ENCODE measurements at regions not wholly inside any gene's neighbourhood (a gene's known extent, or its start where the extent isn't known, plus 50 kb on each side); places are given as distances from the start of the nearest gene placed in this dataset.

DNA sequence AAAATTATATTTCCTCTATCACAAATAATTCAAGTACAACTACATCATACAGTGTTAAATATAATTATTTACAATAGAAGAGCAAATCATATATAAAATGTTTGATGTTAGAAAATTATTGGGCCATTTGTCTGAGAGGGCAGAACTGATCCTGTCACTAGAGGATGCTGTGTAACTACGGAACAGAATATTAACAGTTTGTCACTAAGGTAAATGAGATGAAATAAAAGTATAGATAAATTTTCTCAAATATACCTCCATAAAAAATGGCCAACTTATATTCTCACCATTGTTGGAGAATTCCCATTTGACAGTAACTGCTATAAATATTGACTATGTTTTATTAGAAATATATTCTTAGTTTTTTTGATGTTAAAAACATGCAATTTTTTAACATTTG, 1067.4 kb upstream of the DDX18 start:
- ChIA-PET POLR2A (no interaction called here), CTCF (no interaction called here)
- Histone ChIP-seq H3K27ac (ENCODE audit: low read depth, low read length) (no peak overlapping the region), H3K4me3 (ENCODE audit: low read depth, low read length) (no peak overlapping the region), H3K9me3 (ENCODE audit: control insufficient read depth, insufficient read depth, low read length) (no peaks in the 10 kb centered on the region), H3K27me3 (ENCODE audit: control insufficient read depth, insufficient read depth, low read length) (no peaks in the 10 kb centered on the region)
- TF ChIP-seq, protein P1, sequence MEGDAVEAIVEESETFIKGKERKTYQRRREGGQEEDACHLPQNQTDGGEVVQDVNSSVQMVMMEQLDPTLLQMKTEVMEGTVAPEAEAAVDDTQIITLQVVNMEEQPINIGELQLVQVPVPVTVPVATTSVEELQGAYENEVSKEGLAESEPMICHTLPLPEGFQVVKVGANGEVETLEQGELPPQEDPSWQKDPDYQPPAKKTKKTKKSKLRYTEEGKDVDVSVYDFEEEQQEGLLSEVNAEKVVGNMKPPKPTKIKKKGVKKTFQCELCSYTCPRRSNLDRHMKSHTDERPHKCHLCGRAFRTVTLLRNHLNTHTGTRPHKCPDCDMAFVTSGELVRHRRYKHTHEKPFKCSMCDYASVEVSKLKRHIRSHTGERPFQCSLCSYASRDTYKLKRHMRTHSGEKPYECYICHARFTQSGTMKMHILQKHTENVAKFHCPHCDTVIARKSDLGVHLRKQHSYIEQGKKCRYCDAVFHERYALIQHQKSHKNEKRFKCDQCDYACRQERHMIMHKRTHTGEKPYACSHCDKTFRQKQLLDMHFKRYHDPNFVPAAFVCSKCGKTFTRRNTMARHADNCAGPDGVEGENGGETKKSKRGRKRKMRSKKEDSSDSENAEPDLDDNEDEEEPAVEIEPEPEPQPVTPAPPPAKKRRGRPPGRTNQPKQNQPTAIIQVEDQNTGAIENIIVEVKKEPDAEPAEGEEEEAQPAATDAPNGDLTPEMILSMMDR (IDR thresholded peaks at IDR 0.05; ENCODE audit: low read depth, low read length) = no peak
- no peak for DNase-seq (ENCODE audit: low read depth, low spot score)

DNA sequence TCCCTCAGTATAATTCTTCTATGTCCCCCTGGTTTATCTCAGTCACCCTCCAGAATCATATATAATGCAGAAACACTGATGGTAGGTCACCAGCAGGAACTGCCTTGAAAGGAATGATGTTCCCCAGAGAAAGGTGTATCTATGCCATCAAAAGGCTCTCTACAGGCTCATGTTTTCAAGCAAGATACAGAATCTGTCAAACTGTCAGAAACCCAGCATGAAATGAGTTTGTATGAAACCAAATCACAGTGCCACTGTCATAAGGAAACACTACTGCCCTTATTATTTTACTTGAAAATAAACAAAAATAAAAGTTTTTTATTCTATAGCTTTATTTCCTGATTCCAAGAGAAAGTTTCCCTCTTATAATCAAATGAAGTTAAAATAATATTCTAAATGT, 1064.5 kb upstream of the DDX18 start:
- peaks cover 7% of the 10 kb centered on the region for H3K9me3 ChIP-seq (ENCODE audit: control insufficient read depth, insufficient read depth, low read length)
- H3K27ac ChIP-seq (ENCODE audit: low read depth, low read length) = no peak overlapping the region
- DNase-seq (ENCODE audit: low read depth, low spot score) = no peak
- TF ChIP-seq, protein P1 (IDR thresholded peaks at IDR 0.05; ENCODE audit: low read depth, low read length) = no peak
- ChIA-PET POLR2A (no interaction called here), CTCF (no interaction called here)
- no peaks in the 10 kb centered on the region for H3K27me3 ChIP-seq (ENCODE audit: control insufficient read depth, insufficient read depth, low read length)
- no peak overlapping the region for H3K4me3 ChIP-seq (ENCODE audit: low read depth, low read length)

DNA sequence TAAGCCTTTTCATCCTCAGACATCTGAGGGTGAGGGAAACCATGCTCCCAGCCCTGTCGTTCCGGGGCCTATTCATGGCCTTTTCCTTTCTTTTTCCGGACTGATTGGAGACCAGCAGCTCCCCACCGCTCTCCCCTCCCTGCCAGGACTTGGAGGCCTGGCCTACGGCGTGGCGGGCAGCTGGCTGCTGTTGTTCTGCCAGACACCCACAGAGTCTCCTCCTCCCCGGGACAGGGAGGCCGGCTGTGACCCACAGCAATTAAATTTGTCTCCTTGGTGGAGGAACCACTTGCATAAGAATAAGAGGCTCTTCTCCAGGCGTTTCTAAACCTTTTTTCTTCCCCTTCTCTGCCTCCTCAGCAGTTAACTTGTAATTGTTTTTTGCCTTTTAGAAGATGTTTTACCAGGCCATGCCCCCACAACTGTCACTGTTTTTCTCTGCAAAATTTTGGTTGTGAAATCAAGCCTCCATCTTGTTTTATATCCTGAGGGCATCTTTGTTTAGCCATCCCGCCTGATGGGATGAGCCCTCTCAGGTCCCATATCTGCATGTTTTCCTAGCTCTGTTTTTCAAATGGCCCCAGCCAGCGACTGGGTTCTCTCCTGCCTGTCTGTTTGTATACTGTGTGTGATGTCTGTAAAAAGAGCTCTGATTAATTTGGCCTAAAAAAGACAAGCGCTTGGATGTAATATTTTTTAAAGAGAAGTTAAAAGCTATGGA, 1060.0 kb upstream of the DDX18 start:
- DNase-seq (ENCODE audit: low read depth, low spot score) = no peak
- H3K27me3 ChIP-seq (ENCODE audit: control insufficient read depth, insufficient read depth, low read length) = no peaks in the 10 kb centered on the region
- TF ChIP-seq, protein P1 (IDR thresholded peaks at IDR 0.05; ENCODE audit: low read depth, low read length) = no peak
- CTCF ChIA-PET = no interaction called here
- POLR2A ChIA-PET = no interaction called here
- peaks cover 20% of the 10 kb centered on the region for H3K9me3 ChIP-seq (ENCODE audit: control insufficient read depth, insufficient read depth, low read length)
- H3K27ac ChIP-seq (ENCODE audit: low read depth, low read length) = no peak overlapping the region
- H3K4me3 ChIP-seq (ENCODE audit: low read depth, low read length) = no peak overlapping the region

DNA sequence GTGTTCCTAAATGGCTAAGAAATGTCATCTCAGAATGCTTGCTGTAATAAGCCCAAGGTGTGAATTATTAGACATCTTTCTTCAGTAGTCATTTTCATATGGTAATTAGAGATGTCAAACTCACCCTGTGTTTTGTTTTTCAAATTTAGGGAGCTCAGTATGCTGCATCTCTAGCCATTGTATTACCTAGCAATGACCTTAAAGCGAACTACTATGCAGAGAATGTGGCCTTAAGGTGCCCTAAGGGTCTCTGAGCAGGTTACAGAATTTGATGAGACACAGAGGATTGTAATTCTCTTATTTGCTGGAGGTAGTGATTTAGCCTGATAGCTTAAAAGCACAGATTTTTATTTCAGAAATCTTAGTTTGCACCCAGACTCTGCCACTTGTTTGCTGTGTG, 1052.6 kb upstream of the DDX18 start:
- ChIA-PET POLR2A (no interaction called here), CTCF (no interaction called here)
- Histone ChIP-seq H3K9me3 (ENCODE audit: control insufficient read depth, insufficient read depth, low read length) (peaks cover 13% of the 10 kb centered on the region; the same call in 1 of the 2 replicates), H3K4me3 (ENCODE audit: low read depth, low read length) (no peak overlapping the region), H3K27me3 (ENCODE audit: control insufficient read depth, insufficient read depth, low read length) (no peaks in the 10 kb centered on the region), H3K27ac (ENCODE audit: low read depth, low read length) (no peak overlapping the region)
- TF ChIP-seq, protein P1 (IDR thresholded peaks at IDR 0.05; ENCODE audit: low read depth, low read length) = no peak
- no peak for DNase-seq (ENCODE audit: low read depth, low spot score)

DNA sequence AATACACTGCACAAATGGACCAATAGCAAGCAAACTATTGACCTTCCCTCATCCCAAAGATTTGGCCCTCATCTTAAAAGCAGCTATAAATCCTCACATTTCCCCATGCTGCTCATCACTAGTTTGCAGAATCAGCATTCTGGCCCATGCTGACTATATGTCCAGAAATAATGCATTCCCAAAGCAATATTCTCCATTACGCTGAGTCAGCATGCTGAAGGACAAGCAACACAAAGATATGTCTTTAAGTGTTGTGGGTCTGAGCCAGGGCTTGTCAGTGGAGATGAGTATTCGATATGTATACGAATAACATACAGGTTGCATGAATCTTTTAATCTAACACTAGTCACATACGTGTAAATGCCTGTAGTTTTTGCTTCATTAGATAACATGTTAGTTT, 1045.0 kb upstream of the DDX18 start:
- Histone ChIP-seq H3K27ac (ENCODE audit: low read depth, low read length) (no peak overlapping the region), H3K9me3 (ENCODE audit: control insufficient read depth, insufficient read depth, low read length) (peaks cover 11% of the 10 kb centered on the region), H3K4me3 (ENCODE audit: low read depth, low read length) (no peak overlapping the region), H3K27me3 (ENCODE audit: control insufficient read depth, insufficient read depth, low read length) (no peaks in the 10 kb centered on the region)
- ChIA-PET POLR2A (no interaction called here), CTCF (no interaction called here)
- TF ChIP-seq, protein P1 (IDR thresholded peaks at IDR 0.05; ENCODE audit: low read depth, low read length) = no peak
- no peak for DNase-seq (ENCODE audit: low read depth, low spot score)

All from AG04450 (cell line).